Spleen (tissue), 7 donors: ENCODE measurements at regions not wholly inside any gene's neighbourhood (a gene's known extent, or its start where the extent isn't known, plus 50 kb on each side); places are given as distances from the start of the nearest gene placed in this dataset.

Experiments used
- POLR2A ChIP-seq, 3 donors: fragments of 450-650 bp; IDR thresholded peaks; one replicate each; pipeline ENCODE4 v1.5.1; 2017; ENCODE audit warnings: antibody characterized with exemption in 3 of 3, mild to moderate bottlenecking in 1 of 3
- POLR2AphosphoS5 ChIP-seq, 3 donors: sonication (generic); formaldehyde crosslinking; IDR thresholded peaks; one replicate each; pipeline ENCODE4 v1.5.1; 2017; ENCODE audit warnings: antibody characterized with exemption in 3 of 3
- TF ChIP-seq, protein P1 (sequence below), 11 experiments: fragments of 200-600 bp in 7 of 11; fragments of 450-650 bp in 4 of 11; sonication (generic) in 4 of 11; IDR thresholded peaks in 8 of 11; conservative IDR thresholded peaks in 3 of 11; 1 replicate in 7 of 11; 2 replicates in 4 of 11; pipeline versions ENCODE4 v1.4.0 to v1.8.0; 2016 to 2021; ENCODE audit warnings: antibody characterized with exemption in 11 of 11, inconsistent platforms in 4 of 11, mild to moderate bottlenecking in 1 of 11
- donor health status: DM: no; HTN: no; CAD: no; lungs with moderate emphysema.
- donor health status: DM: no; HTN: no; CAD: no.
- donor health status: DM: no; HTN: no; CAD: no.

DNA sequence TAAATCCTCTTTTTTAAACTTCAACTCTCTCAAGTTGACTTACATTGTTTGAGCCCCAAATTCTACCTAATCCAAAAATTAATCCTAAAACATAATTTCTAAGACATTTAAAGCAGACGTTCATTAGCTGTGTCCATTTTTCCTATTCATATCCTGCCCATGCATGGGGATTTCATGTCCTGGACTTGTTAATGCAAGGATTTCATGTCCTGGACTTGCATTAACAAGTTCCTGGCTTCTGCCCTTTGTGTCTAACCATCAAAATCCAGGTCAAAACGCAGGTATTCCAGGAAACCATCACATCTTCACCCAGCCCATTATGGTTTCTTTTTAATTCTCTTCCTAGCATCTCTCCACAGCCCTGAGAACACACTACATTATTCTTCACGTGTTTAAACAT, 454.9 kb downstream of the KLF5 start:
- TF ChIP-seq, protein P1, sequence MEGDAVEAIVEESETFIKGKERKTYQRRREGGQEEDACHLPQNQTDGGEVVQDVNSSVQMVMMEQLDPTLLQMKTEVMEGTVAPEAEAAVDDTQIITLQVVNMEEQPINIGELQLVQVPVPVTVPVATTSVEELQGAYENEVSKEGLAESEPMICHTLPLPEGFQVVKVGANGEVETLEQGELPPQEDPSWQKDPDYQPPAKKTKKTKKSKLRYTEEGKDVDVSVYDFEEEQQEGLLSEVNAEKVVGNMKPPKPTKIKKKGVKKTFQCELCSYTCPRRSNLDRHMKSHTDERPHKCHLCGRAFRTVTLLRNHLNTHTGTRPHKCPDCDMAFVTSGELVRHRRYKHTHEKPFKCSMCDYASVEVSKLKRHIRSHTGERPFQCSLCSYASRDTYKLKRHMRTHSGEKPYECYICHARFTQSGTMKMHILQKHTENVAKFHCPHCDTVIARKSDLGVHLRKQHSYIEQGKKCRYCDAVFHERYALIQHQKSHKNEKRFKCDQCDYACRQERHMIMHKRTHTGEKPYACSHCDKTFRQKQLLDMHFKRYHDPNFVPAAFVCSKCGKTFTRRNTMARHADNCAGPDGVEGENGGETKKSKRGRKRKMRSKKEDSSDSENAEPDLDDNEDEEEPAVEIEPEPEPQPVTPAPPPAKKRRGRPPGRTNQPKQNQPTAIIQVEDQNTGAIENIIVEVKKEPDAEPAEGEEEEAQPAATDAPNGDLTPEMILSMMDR (IDR thresholded peaks at IDR 0.05 in 8 of 11, conservative IDR thresholded peaks at IDR 0.05 in 3 of 11): no peak
- TF ChIP-seq POLR2A (IDR thresholded peaks at IDR 0.05) (no peak), POLR2AphosphoS5 (IDR thresholded peaks at IDR 0.05) (no peak)
